Fibroblast of skin of left quadriceps (primary cell): ENCODE measurements at regions not wholly inside any gene's neighbourhood (a gene's known extent, or its start where the extent isn't known, plus 50 kb on each side); places are given as distances from the start of the nearest gene placed in this dataset.
A peak's percentile ranks its signal among the peaks of the same experiment; 100 is the strongest.

Experiments used
- DNase-seq, 2 experiments: peaks; one replicate each; pipeline ENCODE4 v3.0.0-alpha.2; 2013; ENCODE audit warnings: low read depth in 2 of 2

DNA sequence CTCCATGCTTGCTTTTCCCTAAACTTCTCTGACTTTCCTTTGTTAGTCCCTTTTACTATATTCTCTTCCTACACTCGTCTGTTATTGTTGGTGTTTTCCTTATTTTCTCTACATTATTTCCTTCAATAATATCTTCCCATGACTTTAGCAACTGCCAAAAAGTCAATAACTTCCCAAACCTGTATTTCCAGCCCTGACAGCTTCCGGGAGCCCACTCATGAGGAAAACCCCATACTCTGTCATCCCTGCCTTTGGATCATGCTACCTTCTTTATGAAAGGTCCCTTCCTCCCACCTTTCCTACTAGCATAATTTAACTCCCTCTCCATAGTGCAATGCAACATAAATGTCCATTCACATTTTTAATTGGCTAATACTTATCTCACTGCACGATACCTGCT is 144.0 kb upstream of the CDH6 start:
- no peak for DNase-seq

DNA sequence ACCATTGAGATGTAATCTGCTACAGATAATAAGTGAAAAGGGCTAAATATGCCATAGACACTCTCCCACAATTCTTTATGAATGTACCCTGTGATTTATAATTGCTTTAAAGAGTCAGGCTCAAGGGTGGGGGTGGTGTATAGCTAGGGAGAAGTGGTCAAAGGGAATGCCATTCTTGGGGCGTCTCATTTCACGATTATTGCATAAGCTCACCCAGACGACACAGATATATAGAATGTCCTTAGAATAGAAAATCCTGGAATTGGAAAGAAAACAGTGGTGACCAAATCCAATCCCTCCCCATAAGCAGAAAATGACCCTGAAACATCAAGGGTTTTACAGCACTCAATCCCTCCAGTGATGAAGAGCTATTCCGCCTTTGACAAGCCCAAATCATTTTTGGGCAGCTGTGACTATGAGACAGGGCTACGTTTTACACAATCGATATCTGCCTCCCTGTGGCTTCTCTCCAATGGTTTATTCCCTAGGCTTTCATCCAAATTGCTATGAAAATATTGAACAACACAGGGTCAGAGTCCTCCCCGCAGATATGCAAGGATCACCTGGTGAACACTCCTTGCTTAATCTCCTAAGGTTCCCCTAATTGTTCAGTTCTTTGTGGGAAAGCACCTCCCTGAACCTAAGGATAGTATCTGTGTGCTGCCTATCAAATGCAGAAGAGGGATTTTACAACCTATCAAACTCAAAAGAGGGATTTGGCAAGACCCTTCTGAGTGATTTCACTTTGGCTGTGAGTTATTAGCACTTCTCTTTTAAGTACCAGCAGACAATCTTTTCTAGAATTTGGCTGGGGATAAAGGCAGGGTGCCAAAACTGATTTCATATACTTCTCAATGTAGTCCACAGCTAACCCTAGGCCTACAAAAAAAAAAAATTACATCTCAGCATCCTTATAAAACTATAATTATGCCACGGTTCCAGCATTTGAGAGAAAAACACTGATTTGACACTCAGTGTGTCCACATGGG is 144.9 kb upstream of the CDH6 start:
- DNase-seq: no peak

DNA sequence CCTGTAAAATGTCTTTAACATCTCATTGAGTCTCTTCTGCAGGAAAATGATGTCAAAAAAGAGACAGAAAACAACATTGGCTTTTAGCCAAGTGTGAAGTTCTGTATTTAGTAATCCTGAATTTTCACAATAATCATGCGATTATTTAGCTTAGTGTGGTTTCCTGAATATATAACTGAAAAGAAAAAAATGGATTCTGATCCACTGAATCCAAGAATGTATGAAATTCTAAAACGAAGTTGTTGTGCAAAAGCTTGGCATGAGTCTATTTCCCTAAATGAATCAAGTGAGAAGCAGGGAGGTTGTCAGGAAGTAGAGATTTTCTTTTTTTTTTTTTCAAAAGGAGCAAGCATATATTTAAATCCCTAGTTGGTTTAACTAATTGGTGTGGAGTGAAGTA is 145.9 kb upstream of the CDH6 start:
- DNase-seq: no peak

DNA sequence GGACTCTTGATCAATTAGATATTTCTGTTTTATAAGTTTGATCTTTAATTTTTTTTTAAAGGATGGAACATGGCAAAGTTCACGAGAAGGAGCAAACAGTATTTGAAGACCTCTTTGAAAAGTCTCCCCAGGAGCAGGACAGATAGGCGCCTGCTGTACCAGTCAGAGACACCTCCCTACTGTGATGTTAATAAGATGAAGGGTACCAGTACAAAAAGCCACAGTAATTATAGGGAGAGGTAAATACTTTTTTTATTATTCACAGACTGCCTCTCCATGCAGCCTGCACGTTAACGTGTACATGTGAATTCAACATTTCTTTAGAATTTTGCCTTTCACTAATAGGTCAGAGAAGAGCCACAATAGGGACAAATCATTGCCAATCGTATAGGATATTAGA is 146.5 kb upstream of the CDH6 start:
- DNase-seq: no peak

DNA sequence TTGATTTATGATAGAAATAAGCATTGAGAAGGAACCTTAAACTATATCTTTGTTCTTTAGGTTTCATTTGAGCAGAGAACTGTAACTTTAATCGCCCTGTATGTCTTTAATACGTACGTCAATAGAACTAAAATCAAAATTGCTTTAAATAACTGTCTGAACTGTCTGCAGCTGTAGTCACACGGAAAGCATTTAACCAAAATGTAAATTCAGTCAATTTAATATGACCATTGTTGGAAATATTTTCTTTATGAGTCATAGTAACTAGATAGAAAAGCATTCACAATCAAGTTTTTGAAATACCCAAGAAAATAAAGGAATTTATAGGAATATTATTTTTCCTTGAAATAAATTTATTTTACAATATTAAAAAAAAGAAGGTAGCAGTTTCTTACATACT is 157.1 kb upstream of the CDH6 start:
- DNase-seq: peak in 1 of 2 experiments; percentile 11

DNA sequence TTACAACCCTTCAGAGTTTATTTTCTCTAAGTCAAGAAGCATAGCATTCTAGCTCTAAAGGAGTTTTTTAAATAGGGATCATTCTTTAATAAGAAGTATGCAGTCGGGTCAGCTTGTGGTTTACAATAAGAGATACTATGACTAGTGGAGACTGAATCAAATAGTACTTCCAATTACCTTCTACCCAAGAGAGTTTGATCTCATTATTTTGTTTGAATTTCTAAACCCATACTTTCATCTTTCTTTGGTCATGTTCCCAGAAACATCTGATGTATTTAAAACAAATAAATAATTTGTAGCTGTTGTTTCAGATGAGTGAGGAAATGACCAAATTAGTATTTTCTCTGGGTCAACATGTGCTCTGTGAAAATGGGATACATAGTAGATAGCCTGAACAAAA is 160.2 kb upstream of the CDH6 start:
- no peak for DNase-seq

DNA sequence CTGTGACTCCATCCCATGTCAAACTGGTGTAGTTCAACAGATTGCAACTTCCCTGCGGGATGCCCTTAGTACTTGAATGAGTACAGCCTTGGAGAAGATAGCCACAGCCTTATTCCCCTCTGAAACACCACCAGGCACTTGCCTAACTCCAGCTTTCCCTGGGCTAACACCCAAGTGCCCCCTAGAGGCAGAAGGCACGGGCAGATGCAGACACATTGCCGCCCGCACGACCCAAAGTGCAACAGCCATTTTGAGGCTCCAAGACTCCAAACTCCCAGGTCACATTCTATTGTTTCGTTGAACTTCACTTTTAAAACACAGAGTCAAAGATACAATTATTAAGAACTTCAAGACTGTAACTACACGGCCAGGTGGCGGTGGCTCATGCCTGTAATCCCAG is 163.6 kb upstream of the CDH6 start:
- DNase-seq: no peak

DNA sequence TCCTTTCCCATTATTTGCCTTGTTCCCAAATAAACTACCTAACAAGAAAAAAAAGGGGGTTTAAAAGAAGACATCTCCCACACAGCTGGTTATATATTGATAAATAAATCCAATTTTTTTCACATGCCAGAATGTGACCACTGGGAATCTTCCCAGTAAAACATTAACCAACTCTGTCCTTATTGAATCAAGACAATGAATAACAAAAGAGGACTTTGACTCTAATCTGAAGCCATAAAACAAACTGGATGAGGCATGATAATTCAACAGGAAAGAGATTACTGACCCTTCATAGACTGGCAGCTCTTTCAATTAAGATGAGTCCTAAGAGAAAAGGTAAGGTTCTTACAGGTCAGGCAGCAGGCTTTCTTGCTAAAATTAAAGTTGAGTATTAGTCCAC is 165.8 kb upstream of the CDH6 start:
- DNase-seq: no peak

DNA sequence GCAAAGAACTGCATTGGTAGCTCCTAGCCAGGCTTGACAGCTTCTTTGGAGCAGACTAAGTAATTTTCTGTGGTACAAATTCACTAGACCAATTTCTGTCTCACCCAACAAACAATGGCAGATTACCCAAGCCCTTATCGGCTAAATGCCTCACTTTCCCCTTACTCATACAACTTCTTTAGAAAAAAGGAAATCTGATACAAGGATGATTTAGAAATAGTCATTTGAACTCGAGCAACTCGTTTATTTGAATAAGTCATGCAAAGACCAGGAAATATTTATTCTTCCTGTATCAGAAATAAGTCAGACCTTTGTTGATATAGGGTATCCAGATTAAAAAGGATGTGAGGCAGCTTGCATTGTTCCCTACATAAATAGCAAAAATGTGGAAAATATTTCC is 170.4 kb upstream of the CDH6 start:
- no peak for DNase-seq

DNA sequence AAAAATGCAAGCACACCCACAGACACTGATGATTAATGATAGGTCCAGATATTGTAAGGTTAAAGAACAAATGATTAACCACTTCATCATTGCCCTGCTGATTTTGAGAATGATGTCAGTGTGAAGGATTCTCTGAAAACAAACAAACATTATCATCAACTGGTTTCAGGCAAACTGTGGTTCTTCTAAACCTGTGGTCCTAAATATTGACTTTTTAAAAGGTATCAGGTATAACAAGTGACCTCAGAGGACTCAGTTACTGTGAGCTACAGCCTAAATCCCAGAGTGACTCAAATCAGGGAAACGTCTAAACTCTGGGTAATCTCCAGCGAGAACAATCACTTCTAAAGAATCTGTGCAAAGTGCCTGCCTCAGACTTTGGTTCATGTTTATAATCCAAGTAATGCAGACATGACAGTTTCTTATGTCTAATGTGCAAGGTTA is 172.3 kb upstream of the CDH6 start:
- no peak for DNase-seq

DNA sequence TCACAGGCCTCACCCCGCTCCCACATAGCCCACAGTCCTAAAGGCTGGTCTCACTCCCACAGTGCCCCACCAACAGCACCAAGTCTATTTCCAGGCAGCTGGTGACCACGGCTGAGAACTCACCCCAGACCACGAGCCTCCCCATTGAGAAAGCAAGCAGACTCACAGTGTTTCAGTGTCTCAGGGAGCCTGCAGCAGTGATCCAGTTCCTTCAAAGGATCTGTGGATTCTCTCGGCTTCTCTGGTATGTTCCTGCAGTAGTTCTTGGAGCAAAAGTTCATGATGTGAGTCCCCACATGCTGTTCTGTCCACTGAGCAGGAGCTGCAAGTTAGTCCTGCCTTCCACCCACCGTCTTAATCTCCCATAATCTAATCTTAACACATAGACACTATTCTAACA is 185.3 kb upstream of the CDH6 start:
- DNase-seq: no peak

DNA sequence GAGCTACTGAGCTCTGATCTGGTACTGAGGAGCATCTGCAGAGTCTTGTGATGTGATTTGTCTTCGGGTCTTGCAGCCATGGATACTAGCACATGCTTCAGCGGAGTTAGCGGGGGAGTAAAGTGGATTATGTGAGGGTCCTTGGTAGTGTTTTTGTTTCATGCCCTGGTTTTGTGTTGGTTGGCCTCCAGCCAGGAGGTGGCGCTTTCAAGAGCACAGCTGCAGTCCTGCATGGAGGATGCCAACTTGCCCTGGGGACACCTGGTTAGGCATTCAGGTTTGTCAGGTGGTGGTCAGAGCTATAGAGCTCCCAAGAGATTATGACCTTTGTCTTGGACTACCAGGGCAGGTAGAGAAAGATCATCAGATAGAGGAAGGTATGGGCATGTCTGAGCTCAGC is 185.8 kb upstream of the CDH6 start:
- no peak for DNase-seq

DNA sequence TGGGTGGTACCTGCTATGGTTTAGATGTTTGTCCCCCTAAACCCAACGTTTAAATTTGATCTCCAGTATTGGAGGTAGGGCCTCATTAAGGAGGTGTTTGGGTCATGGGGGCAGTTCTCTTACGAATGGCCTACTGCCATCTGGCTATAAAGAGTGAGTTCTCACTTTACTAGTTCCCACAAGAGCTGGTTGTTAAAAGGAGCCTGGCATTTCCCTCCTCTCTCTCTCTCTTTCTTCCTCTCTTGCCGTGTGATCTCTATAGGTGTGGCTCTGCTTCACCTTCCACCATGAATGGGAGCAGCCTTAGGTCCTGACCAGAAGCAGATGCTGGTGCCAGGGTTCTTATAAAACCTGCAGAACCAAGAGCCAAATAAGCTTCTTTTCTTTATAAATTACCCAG is 193.2 kb upstream of the CDH6 start:
- DNase-seq: no peak

DNA sequence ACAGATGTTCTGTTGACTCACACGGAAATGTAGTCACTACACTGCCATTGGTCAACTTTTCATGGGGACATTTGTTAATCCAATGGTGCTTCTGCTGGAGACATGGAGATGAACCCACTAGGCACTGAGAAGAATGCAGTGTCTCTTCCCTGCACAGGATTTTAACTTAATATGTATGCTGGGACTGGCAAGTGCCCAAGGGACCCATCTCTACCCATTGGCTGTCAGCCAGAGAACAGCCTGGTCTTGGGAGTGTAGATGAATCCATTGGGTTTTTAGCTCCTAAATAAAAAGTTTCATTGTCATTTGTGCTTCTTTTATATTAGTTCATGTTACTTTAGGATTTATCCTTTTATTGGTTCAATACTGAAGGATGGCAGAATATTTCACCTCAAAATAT is 195.8 kb upstream of the CDH6 start:
- no peak for DNase-seq

DNA sequence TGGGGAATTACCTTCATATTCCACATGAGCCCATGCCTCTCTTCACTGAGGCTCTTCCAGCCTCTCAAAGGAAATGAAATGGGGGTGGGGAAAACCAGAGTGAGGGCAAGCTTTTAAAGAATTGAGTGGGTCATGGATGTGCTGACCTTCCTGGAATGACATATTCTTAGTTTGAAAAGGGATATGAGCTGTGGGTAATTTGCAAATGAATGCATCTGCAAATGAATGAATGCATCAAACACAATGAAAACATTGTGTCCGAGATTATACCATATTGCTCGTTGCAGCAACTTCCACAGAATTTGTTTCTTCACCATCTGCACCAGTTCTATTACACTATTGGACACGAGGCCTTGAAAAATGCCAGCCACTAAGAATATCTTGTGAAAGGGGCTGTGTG is 198.6 kb upstream of the CDH6 start:
- DNase-seq: no peak

DNA sequence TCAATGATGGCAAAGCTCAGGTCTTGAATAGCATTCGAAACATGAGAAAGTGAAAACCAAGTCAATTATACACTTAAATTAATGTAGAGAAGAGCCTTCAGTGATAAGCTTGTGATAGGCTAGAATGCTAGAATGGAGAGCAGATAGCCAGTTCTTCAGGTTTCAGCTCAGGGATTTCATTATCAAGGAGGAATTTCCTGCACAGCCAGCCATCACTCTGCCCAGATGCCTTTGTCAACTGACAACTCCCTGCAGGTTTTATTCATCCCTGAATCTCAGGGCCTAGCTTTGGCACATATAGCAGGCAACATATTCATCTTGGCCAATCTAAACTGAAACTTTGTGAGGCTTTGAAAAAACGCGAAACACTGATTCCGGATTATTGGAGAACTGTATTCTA is 199.3 kb upstream of the CDH6 start:
- no peak for DNase-seq

DNA sequence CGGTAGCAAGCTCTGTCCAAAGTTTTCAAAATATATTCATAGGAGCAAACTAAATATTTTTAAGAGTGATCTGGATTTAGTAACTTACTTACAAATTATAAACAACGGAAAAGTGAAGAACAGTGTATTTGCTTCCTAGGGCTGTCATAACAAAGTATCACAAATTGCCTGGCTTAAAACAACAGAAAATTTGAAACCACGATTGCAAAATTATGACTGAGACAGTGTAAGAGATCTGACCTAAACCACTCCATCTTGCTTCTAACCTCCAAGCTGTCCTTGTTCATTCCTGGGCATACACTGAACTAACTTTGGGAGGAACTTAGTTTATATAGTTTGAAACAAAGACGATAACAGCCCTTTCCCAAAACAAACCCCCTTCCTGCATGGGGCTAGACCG is 202.0 kb upstream of the CDH6 start:
- DNase-seq: no peak

DNA sequence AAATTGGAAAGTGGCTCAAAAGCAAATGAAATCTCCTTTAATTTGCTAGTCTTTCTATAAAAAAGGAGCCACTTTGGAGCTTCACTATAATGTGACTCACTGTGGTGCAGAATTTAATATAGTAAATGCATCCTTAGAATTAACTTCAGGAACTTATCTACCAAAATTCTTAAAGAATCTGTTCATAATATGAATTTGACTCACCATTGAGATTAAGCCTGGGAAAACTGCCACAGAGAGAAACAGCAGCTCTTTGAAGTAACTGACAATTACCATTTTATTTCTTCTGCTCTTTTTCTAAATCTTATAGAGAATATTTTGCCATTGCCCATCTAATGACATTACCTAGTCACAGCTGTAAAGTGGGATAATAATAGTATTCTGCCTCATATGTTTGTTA is 211.9 kb upstream of the CDH6 start:
- no peak for DNase-seq

DNA sequence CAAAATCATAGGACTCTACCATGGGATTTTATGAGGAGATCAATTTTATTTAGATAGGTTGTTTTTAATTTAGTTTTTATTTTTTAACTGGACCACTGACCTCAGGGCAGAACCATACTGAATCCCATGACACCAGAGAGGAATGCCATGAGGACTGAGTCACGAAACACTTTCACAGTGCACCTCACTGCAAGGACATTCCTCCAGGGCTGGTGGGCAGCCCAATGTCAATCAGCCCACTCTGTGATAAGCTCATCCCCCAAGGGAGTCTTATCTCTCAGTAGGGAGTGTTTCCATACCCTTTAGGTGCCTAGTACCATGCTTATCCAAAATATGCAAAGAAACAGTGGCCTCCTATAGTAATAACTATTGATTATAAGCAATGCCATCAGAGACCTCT is 224.5 kb upstream of the CDH6 start:
- no peak for DNase-seq

DNA sequence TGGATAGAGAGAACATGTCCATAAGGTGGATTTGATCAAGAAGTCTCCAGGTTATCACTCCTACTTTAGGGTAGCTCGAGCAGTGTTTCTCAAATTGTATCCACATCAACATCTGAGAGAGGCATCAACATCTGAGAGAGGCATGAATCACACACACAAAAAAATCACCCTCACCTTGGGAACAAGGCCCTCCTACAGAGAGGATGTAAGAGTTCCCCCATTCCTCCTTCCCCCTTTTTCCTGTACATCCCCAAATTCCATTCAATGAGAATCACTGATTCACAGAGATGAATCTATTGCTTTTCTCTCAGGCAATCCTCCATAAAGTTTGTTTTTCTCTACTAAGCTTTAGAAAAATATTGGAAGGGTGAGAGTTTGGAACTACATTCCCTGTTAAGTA is 233.4 kb upstream of the CDH6 start:
- DNase-seq: no peak

DNA sequence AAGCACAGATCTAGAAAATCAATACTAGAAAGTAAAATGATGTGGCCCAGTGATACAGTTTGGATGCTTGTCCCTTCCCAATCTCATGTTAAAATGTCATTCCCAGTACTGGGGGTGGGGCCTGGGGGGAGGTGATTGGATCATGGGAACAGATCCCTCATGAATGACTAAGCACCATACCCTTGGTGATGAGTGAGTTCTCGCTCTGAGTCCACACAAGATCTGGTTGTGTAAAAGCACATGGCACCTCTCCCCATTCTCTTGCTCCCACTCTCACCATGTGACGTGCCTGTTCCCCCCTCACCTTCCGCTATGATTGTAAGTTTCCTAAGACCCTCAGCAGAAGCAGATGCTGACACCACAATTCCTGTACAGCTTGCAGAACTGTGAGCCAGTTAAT is 234.2 kb upstream of the CDH6 start:
- DNase-seq: no peak

DNA sequence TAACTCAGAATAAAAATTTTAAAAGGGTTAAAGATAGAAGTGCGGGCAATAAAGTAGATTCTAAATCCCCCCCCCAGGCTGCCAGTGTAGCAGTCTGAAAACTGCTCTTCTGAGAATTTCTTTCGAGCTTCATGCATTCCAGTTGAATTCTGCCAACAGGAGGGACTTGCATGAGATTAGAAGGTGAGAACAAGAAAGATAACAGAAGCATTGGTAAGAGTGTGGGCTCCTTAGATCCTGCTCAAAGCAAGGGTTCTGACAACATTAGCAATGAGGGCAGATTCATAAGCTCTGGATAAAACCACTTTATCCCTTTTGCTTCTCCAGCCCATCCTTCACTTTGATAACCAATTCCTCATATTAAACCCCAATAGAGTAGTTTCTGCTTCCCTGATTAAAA is 235.9 kb upstream of the CDH6 start:
- no peak for DNase-seq

DNA sequence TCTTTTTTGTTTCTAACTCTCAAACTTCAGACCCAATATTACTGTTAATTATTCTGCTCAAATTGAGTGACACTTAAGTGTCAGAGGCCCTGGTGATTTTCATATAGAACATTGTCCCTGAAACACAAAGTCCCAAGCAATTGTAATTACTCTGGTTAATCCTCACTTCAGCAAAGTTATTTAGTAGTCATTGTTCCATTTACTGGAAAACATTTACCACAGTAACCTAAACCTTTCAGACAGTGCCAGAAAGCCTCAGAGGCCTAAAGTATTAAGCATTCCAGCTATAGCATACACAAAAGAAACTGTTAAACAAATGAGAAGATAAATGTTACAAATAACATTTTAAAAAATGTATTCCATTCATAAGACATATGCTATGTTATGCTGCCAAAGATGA is 237.2 kb upstream of the CDH6 start:
- no peak for DNase-seq

DNA sequence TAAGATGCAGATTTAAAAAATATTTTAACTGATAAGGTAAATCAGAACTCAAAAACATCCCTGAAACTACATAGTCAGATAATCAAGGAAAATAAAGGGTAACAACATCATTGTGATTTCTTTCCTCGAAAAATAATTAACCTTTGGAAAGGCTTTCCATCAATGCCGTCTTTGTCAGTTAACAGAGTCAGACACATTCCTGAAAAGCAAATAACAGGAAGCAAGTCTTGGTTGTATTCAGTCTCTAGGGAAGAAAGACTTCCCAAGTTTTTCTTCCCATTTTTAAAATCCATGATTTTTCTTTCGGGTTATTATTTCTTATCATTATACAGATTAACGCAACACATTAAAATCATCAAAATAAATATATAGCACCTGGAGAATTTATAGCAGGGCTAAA is 256.4 kb upstream of the CDH6 start:
- no peak for DNase-seq
